H9 (cell line): ENCODE measurements at regions not wholly inside any gene's neighbourhood (a gene's known extent, or its start where the extent isn't known, plus 50 kb on each side); places are given as distances from the start of the nearest gene placed in this dataset.

Experiments used
- DNase-seq: peaks from one replicate; pipeline ENCODE4 v3.0.0-alpha.2; 2017
- H2AFZ ChIP-seq: one replicate; pipeline ENCODE4 v1.6.1; 2013; ENCODE audit warnings: mild to moderate bottlenecking, low read length, control low read depth, moderate library complexity
- H2AK5ac ChIP-seq: 2 replicates; pipeline ENCODE4 v1.6.1; 2013; ENCODE audit warnings: low read length, control low read depth, mixed read lengths; ENCODE audit not compliant: insufficient read length
- H2BK120ac ChIP-seq: one replicate; pipeline ENCODE4 v1.6.1; 2013; ENCODE audit warnings: low read depth, mild to moderate bottlenecking, low read length, control low read depth, inconsistent platforms; ENCODE audit not compliant: poor library complexity, severe bottlenecking
- H2BK12ac ChIP-seq: 2 replicates; pipeline ENCODE4 v1.6.1; 2013; ENCODE audit warnings: low read length, control low read depth, mixed read lengths, low read depth; ENCODE audit not compliant: insufficient read length
- H2BK15ac ChIP-seq: 2 replicates; pipeline ENCODE4 v1.6.1; 2013; ENCODE audit warnings: low read depth, low read length, control low read depth
- H2BK20ac ChIP-seq: one replicate; pipeline ENCODE4 v1.6.1; 2013; ENCODE audit warnings: low read depth, mild to moderate bottlenecking, low read length, control low read depth, inconsistent platforms; ENCODE audit not compliant: poor library complexity, severe bottlenecking
- H2BK5ac ChIP-seq: 2 replicates; pipeline ENCODE4 v1.6.1; 2013; ENCODE audit warnings: low read length, control low read depth, mixed read lengths; ENCODE audit not compliant: insufficient read length
- H3K14ac ChIP-seq: 2 replicates; pipeline ENCODE4 v1.6.1; 2013; ENCODE audit warnings: low read length, control low read depth; ENCODE audit not compliant: insufficient read depth
- H3K18ac ChIP-seq: 2 replicates; pipeline ENCODE4 v1.6.1; 2013; ENCODE audit warnings: low read depth, mild to moderate bottlenecking, mixed read lengths, low read length, control low read depth; ENCODE audit not compliant: insufficient read length
- H3K23ac ChIP-seq: 2 replicates; pipeline ENCODE4 v1.6.1; 2013; ENCODE audit warnings: low read length, control low read depth, mixed read lengths, low read depth; ENCODE audit not compliant: insufficient read length
- H3K23me2 ChIP-seq: 2 replicates; pipeline ENCODE4 v1.6.1; 2013; ENCODE audit warnings: low read depth, mild to moderate bottlenecking, mixed read lengths, low read length, control low read depth; ENCODE audit not compliant: insufficient read length, poor library complexity, severe bottlenecking
- H3K27ac ChIP-seq: 2 replicates; pipeline ENCODE4 v1.5.1; 2013; ENCODE audit warnings: low read length, control low read depth, mixed read lengths, low read depth; ENCODE audit not compliant: insufficient read length
- H3K27me3 ChIP-seq: 2 replicates; pipeline ENCODE4 v1.6.1; 2013; ENCODE audit warnings: low read length, control low read depth, inconsistent platforms; ENCODE audit not compliant: insufficient read depth
- H3K4ac ChIP-seq: 2 replicates; pipeline ENCODE4 v1.6.1; 2013; ENCODE audit warnings: low read depth, mild to moderate bottlenecking, control low read depth, inconsistent platforms, low read length, moderate library complexity
- H3K4me1 ChIP-seq: 2 replicates; pipeline ENCODE4 v1.6.1; 2013; ENCODE audit warnings: low read length, control low read depth, inconsistent platforms; ENCODE audit not compliant: insufficient read depth
- H3K4me2 ChIP-seq: 2 replicates; pipeline ENCODE4 v1.6.1; 2013; ENCODE audit warnings: low read length, control low read depth, mixed read lengths; ENCODE audit not compliant: insufficient read length, insufficient read depth
- H3K56ac ChIP-seq: 2 replicates; pipeline ENCODE4 v1.6.1; 2013; ENCODE audit warnings: low read depth, mild to moderate bottlenecking, mixed read lengths, low read length, control low read depth; ENCODE audit not compliant: insufficient read length
- H3K79me1 ChIP-seq: 2 replicates; pipeline ENCODE4 v1.6.1; 2013; ENCODE audit warnings: low read depth, mild to moderate bottlenecking, moderate library complexity, low read length, control low read depth, inconsistent platforms; ENCODE audit not compliant: insufficient read depth, poor library complexity, severe bottlenecking
- H3K79me2 ChIP-seq: 2 replicates; pipeline ENCODE4 v1.6.1; 2013; ENCODE audit warnings: low read length, control low read depth, inconsistent platforms; ENCODE audit not compliant: insufficient read depth
- H3K9ac ChIP-seq: 2 replicates; pipeline ENCODE4 v1.6.1; 2013; ENCODE audit warnings: low read length, control low read depth, mixed read lengths; ENCODE audit not compliant: insufficient read length; ENCODE audit errors: extremely low read depth
- H3K9me3 ChIP-seq: one replicate; pipeline ENCODE4 v1.6.1; 2013; ENCODE audit warnings: low read depth, low read length, inconsistent platforms; ENCODE audit not compliant: control insufficient read depth
- H3T11ph ChIP-seq: one replicate; pipeline ENCODE4 v1.6.1; 2013; ENCODE audit warnings: mild to moderate bottlenecking, low read length, control low read depth, inconsistent platforms
- H4K20me1 ChIP-seq: one replicate; pipeline ENCODE4 v1.6.1; 2013; ENCODE audit not compliant: control insufficient read depth, insufficient read length, insufficient read depth
- H4K5ac ChIP-seq: 2 replicates; pipeline ENCODE4 v1.6.1; 2013; ENCODE audit warnings: low read depth, mild to moderate bottlenecking, mixed read lengths, low read length, control low read depth; ENCODE audit not compliant: insufficient read length
- H4K8ac ChIP-seq: replicated peaks from 2 replicates; pipeline ENCODE4 v1.6.1; 2013; ENCODE audit warnings: low read length, control low read depth, mixed read lengths, low read depth; ENCODE audit not compliant: insufficient read length
- H4K91ac ChIP-seq: 2 replicates; pipeline ENCODE4 v1.6.1; 2013; ENCODE audit warnings: low read depth, mild to moderate bottlenecking, moderate library complexity, mixed read lengths, low read length, control low read depth; ENCODE audit not compliant: insufficient read length
- H3K27ac Mint-ChIP-seq, 3 experiments: 2 replicates in 2 of 3; 3 replicates in 1 of 3; pipeline ENCODE4 v1.8.0; 2020 to 2021; ENCODE audit warnings: mixed read lengths in 3 of 3, mild to moderate bottlenecking in 1 of 3, moderate library complexity in 1 of 3
- H3K27me3 Mint-ChIP-seq: 2 replicates; pipeline ENCODE4 v1.8.0; 2021; ENCODE audit warnings: low read depth, mild to moderate bottlenecking, moderate library complexity, mixed read lengths
- H3K36me3 Mint-ChIP-seq, 3 experiments: 2 replicates in 2 of 3; 3 replicates in 1 of 3; pipeline ENCODE4 v1.8.0; 2020 to 2021; ENCODE audit warnings: low read depth in 3 of 3, mixed read lengths in 3 of 3; ENCODE audit not compliant: insufficient read depth in 1 of 3
- H3K4me1 Mint-ChIP-seq, 2 experiments: 2 replicates each; pipeline ENCODE4 v1.8.0; 2020; ENCODE audit warnings: mixed read lengths in 2 of 2
- H3K4me3 Mint-ChIP-seq, 2 experiments: 2 replicates in 1 of 2; 3 replicates in 1 of 2; pipeline ENCODE4 v1.8.0; 2020 to 2021; ENCODE audit warnings: mild to moderate bottlenecking in 2 of 2, mixed read lengths in 2 of 2, moderate library complexity in 1 of 2
- H3K9me3 Mint-ChIP-seq, 2 experiments: 2 replicates in 1 of 2; 3 replicates in 1 of 2; pipeline ENCODE4 v1.8.0; 2020; ENCODE audit warnings: mild to moderate bottlenecking in 2 of 2, mixed read lengths in 2 of 2, moderate library complexity in 1 of 2
- whole genome bisulfite sequencing: extraction: QIAGEN DNeasy Blood & Tissue Kit; methylation state at CpG from one replicate; pipeline ENCODE4 v1.1.7; 2013; ENCODE audit warnings: missing lambda C conversion rate, low lambda C conversion rate, mixed read lengths; ENCODE audit not compliant: insufficient read length; ENCODE audit errors: extremely low coverage; 5-methylcytosine and 5-hydroxymethylcytosine counted together
- TF ChIP-seq, protein P1 (sequence below): fragments of 200-600 bp; sonication (generic); conservative IDR thresholded peaks from 3 replicates; pipeline ENCODE4 v1.8.0; 2021; ENCODE audit warnings: antibody characterized with exemption, mild to moderate bottlenecking

- H3K9me3 Mint-ChIP-seq, result no peaks in the 10 kb centered on the region
- Histone ChIP-seq H2BK5ac (no peak overlapping the region), H4K20me1 (no peaks in the 10 kb centered on the region), H2BK20ac (no peak overlapping the region), H4K5ac (no peak overlapping the region), H3K27ac (no peak overlapping the region), H2BK15ac (no peak overlapping the region), H4K8ac (no peak overlapping the region), H3K79me1 (no peaks in the 10 kb centered on the region), H2AK5ac (no peak overlapping the region), H3K27me3 (no peaks in the 10 kb centered on the region), H3K23ac (no peak overlapping the region), H3T11ph (no peak overlapping the region), H2AFZ (no peak overlapping the region), H3K56ac (no peak overlapping the region), H3K9ac (no peak overlapping the region), H2BK120ac (no peak overlapping the region), H4K91ac (no peak overlapping the region), H3K9me3 (no peaks in the 10 kb centered on the region), H3K14ac (no peak overlapping the region), H2BK12ac (no peak overlapping the region), H3K18ac (no peak overlapping the region), H3K4me2 (no peak overlapping the region), H3K4ac (no peak overlapping the region), H3K79me2 (no peaks in the 10 kb centered on the region), H3K4me1 (no peaks in the 10 kb centered on the region), H3K23me2 (no peaks in the 10 kb centered on the region)
- H3K4me3 Mint-ChIP-seq, result no peak overlapping the region
- no peak for DNase-seq
- TF ChIP-seq, protein P1, sequence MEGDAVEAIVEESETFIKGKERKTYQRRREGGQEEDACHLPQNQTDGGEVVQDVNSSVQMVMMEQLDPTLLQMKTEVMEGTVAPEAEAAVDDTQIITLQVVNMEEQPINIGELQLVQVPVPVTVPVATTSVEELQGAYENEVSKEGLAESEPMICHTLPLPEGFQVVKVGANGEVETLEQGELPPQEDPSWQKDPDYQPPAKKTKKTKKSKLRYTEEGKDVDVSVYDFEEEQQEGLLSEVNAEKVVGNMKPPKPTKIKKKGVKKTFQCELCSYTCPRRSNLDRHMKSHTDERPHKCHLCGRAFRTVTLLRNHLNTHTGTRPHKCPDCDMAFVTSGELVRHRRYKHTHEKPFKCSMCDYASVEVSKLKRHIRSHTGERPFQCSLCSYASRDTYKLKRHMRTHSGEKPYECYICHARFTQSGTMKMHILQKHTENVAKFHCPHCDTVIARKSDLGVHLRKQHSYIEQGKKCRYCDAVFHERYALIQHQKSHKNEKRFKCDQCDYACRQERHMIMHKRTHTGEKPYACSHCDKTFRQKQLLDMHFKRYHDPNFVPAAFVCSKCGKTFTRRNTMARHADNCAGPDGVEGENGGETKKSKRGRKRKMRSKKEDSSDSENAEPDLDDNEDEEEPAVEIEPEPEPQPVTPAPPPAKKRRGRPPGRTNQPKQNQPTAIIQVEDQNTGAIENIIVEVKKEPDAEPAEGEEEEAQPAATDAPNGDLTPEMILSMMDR, result no peak
- H3K4me1 Mint-ChIP-seq, result no peaks in the 10 kb centered on the region
- H3K27ac Mint-ChIP-seq, result no peak overlapping the region
- no peaks in the 10 kb centered on the region for H3K27me3 Mint-ChIP-seq
- no peaks in the 10 kb centered on the region for H3K36me3 Mint-ChIP-seq
- WGBS, result no CpG with 5 or more reads among the region's 3 CpGs
These were observed 147.8 kb upstream of the CXXC4 start for GRCh38 chr4:104642521-104642920.
